HG03520 (cell line): ENCODE measurements at regions not wholly inside any gene's neighbourhood (a gene's known extent, or its start where the extent isn't known, plus 50 kb on each side); places are given as distances from the start of the nearest gene placed in this dataset.

Source experiments
- ATAC-seq: cut with Tn5 transposase; IDR thresholded peaks from one replicate; pipeline ENCODE4 v1.9.1; 2021; ENCODE audit warnings: mild to moderate bottlenecking, moderate library complexity; ENCODE audit not compliant: unreplicated experiment

GRCh38 chr5:9707732-9708462 is 77.7 kb upstream of the TAS2R1 start:
- ATAC-seq, result no peak

GRCh38 chr5:9699681-9700080 is 69.5 kb upstream of the TAS2R1 start:
- ATAC-seq, result no peak

GRCh38 chr5:9698841-9699240 is 68.7 kb upstream of the TAS2R1 start:
- no peak for ATAC-seq

GRCh38 chr5:9698125-9698826 is 68.1 kb upstream of the TAS2R1 start:
- ATAC-seq, result no peak

- ATAC-seq, result no peak
Measured at GRCh38 chr5:9692576-9692975, 62.4 kb upstream of the TAS2R1 start.

GRCh38 chr5:9691261-9691660 is 61.1 kb upstream of the TAS2R1 start:
- ATAC-seq, result no peak

- ATAC-seq, result no peak
Measured at GRCh38 chr5:9690751-9691150, 60.6 kb upstream of the TAS2R1 start.

GRCh38 chr5:9686216-9686615 is 56.1 kb upstream of the TAS2R1 start:
- no peak for ATAC-seq

- no peak for ATAC-seq
Measured at GRCh38 chr5:9681706-9682105, 51.6 kb upstream of the TAS2R1 start.
